GM12874 (cell line): ENCODE measurements at regions not wholly inside any gene's neighbourhood (a gene's known extent, or its start where the extent isn't known, plus 50 kb on each side); places are given as distances from the start of the nearest gene placed in this dataset.

ENCODE experiments used
- TF ChIP-seq, protein P1 (sequence below): IDR thresholded peaks from 2 replicates; pipeline ENCODE4 v1.5.1; 2011; ENCODE audit warnings: low read depth, mild to moderate bottlenecking, control low read depth, low read length, moderate library complexity; ENCODE audit not compliant: insufficient read depth

DNA sequence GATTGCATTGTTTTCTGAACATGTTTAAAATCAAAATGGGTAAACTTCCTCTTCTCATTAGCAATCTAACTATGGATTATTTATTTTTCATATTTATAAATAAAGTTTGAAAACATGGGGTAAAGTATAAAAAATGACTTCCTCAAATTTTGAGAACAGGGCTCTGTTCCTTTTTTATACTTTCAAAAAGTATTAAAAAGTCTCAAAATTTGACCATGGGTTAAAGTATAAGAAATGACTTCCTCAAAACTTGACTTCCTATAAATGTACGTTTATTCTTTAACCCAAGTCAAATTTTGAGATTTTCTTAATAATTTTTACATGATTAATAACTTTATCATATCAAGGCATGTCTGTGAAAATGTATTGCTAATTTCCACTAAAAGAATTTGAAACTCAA is 512.4 kb downstream of the GALR1 start:
- TF ChIP-seq, protein P1, sequence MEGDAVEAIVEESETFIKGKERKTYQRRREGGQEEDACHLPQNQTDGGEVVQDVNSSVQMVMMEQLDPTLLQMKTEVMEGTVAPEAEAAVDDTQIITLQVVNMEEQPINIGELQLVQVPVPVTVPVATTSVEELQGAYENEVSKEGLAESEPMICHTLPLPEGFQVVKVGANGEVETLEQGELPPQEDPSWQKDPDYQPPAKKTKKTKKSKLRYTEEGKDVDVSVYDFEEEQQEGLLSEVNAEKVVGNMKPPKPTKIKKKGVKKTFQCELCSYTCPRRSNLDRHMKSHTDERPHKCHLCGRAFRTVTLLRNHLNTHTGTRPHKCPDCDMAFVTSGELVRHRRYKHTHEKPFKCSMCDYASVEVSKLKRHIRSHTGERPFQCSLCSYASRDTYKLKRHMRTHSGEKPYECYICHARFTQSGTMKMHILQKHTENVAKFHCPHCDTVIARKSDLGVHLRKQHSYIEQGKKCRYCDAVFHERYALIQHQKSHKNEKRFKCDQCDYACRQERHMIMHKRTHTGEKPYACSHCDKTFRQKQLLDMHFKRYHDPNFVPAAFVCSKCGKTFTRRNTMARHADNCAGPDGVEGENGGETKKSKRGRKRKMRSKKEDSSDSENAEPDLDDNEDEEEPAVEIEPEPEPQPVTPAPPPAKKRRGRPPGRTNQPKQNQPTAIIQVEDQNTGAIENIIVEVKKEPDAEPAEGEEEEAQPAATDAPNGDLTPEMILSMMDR, result no peak

DNA sequence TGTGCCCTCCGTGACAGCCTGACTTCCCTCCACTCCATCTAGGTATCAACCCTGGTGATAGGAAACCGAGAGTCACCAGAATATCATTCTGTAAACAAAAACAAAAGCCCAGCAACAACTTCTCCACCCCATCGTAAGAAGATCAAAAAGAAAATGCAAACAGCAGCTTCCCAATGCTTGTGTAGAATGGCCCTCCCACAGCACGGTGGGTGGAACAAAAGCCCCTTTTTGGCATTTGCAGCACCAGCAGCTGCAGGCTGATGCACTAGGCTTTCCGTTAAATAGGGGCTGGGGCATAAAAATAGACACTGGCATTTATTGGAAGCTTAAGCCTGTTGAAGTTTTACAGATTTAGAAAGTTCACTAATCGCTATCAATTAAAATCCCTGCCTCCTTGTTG is 513.0 kb downstream of the GALR1 start:
- TF ChIP-seq, protein P1, result no peak

DNA sequence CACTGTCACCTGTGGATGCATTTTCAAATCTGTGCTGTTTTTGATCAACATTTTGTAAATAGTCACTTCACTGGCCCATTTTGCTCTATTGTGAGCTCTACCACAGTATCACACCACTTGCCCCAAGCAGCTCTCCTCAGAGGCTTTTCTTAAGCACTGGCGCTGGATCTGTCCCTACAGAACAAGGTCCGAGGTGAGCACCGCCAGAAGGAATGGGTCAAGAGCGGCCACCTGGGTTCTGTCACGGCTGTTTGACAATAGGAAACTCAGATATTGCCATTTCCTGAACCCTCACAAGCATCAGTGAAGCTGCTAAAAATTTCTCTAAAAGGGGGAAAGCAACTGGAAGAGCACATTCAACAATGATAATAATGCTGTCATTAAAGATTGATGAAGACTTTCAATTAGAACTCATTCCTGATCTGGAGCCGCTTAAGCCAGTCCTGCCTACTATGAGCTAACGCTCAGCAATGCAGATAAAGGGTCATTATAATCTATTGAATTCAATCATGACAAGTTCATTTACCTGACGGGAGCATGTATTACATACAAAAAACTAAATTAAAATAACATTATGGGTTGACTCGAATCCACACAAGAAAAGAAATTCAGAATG is 514.0 kb downstream of the GALR1 start:
- TF ChIP-seq, protein P1, result no peak

DNA sequence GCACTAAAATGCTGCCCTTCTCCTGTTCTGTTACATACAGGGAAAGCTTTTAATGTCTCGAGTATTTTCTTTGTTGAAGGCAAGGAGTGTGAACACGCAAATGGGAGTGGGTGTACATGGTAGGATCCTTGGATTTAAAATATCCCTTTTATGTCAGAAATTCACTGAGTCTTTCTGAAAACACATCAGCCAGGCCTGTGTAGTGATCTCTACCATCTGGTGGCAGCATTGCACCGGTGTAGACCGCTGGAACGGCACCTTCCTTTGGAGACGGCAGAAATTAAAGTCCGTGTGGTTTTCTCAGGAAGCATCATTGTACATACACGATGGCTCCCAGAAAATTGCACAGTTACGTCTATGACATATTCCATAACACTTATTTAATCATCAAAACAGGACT is 515.8 kb downstream of the GALR1 start:
- TF ChIP-seq, protein P1, result no peak

DNA sequence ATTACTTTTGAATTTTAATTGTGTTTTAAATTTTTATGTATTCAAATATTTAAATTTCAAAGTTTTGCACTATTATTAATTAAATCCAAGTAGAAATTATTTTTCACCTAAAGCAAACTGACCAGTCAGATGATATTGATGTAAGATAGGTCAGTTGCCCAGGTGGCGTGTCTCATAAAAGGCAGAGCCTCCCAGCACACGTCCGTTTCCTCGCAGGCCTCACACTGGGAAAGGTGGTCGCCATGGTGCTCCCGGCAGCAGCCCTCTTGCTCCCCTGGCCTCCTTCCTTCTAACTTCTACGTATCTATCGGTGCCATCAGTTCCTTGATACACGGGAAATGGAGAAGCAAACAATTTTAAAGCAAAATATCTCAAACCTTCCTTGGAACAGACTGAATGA is 516.8 kb downstream of the GALR1 start:
- TF ChIP-seq, protein P1, result no peak

DNA sequence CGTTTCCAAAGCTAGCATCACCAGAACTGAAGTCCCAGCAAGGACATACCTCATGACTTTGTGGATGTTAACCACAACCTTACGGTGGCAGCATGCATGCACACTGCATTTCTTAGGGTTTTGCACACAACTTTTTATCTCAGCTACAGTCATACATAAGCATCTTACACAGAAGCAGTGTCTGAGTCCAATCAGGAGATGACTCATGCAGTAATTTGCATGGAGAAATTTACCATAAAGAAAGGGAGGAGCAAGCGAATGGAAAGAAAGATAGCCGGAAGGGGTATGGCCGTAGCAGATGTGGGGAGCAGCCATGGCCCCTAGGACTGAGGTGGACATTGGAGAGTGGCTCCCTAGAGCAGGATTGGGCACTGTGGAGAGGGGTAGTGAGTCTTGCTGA is 522.5 kb downstream of the GALR1 start:
- TF ChIP-seq, protein P1, result no peak

DNA sequence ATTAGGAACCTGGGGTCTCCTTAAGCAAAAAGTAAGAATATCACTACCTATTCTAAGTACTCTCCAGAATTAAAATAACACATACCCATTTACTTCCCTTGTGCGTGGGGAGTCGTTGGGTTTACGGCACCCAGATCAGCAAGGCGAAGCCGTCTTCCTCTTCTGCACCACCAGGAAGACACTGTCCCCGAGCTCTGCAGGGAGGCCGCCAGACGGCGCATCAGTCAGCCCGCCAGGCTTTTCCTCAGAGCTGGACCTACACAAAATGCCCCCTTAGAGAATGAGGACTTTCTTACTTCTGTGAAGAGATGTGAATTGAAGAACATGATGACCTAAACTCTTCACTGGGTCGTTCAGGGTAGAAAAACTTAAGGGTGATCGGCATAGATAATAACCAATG is 526.5 kb downstream of the GALR1 start:
- TF ChIP-seq, protein P1, result no peak

DNA sequence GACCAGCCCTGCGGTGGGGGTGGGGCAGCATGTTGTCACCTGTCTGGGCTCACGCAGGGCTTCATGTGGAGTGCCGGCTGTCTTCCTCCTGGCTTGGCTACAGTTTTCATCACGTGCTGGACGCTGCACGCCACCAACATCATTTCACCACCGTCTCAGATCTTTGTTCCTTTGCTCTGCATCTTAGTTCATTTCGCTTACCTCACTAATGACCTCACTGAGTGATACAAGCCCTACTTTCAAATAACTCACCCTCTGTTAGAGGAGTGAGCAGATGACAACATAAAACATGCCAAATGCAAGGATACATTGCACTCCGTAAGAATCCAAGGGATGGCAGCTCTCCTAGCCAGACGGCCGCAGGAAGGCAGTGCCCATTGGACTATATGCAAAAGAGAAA is 527.5 kb downstream of the GALR1 start:
- TF ChIP-seq, protein P1, result no peak
